ENCODE measurements at regions not wholly inside any gene's neighbourhood (a gene's known extent, or its start where the extent isn't known, plus 50 kb on each side); places are given as distances from the start of the nearest gene placed in this dataset.

DNA sequence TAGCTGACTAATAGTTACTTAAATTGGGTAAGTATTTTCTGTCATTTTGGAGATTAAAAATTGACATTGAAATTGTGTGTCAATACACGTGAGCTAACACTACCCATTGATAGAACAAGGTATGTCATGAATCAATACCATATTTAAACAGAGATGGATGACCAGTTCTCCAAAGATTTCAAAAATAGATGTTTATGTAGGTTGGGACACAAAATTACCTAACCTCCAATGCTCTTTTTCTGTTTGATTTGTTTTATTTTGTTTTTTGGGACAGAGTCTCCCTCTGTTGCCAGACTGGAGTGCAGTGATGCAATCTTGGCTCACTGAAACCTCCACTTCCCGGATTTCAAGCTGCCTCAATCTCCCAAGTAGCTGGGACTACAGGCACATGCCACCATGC lies 1491.7 kb downstream of the GRIK2 start:
- CTCF ChIA-PET = no interaction called here
- TF ChIP-seq NFYA (IDR thresholded peaks at IDR 0.05; ENCODE audit: borderline replicate concordance, low read depth, low read length) (no peak), MTA2 (IDR thresholded peaks at IDR 0.05; ENCODE audit: low read depth) (no peak), ZNF217 (IDR thresholded peaks at IDR 0.05) (no peak), TCF7 (IDR thresholded peaks at IDR 0.05; ENCODE audit: borderline replicate concordance) (no peak), POLR2AphosphoS5 (IDR thresholded peaks at IDR 0.05; ENCODE audit: low read length) (no peak), CBX5 (IDR thresholded peaks at IDR 0.05; ENCODE audit: low read depth) (no peak), NR2F1 (conservative IDR thresholded peaks at IDR 0.05) (no peak), EZH2 (IDR thresholded peaks at IDR 0.05; ENCODE audit: borderline replicate concordance, control insufficient read depth, low read depth, low read length) (no peak)
- TF ChIP-seq, protein P1, sequence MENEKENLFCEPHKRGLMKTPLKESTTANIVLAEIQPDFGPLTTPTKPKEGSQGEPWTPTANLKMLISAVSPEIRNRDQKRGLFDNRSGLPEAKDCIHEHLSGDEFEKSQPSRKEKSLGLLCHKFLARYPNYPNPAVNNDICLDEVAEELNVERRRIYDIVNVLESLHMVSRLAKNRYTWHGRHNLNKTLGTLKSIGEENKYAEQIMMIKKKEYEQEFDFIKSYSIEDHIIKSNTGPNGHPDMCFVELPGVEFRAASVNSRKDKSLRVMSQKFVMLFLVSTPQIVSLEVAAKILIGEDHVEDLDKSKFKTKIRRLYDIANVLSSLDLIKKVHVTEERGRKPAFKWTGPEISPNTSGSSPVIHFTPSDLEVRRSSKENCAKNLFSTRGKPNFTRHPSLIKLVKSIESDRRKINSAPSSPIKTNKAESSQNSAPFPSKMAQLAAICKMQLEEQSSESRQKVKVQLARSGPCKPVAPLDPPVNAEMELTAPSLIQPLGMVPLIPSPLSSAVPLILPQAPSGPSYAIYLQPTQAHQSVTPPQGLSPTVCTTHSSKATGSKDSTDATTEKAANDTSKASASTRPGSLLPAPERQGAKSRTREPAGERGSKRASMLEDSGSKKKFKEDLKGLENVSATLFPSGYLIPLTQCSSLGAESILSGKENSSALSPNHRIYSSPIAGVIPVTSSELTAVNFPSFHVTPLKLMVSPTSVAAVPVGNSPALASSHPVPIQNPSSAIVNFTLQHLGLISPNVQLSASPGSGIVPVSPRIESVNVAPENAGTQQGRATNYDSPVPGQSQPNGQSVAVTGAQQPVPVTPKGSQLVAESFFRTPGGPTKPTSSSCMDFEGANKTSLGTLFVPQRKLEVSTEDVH (IDR thresholded peaks at IDR 0.05; ENCODE audit: low read depth, partially characterized antibody) = no peak
- TF ChIP-seq, protein P2, sequence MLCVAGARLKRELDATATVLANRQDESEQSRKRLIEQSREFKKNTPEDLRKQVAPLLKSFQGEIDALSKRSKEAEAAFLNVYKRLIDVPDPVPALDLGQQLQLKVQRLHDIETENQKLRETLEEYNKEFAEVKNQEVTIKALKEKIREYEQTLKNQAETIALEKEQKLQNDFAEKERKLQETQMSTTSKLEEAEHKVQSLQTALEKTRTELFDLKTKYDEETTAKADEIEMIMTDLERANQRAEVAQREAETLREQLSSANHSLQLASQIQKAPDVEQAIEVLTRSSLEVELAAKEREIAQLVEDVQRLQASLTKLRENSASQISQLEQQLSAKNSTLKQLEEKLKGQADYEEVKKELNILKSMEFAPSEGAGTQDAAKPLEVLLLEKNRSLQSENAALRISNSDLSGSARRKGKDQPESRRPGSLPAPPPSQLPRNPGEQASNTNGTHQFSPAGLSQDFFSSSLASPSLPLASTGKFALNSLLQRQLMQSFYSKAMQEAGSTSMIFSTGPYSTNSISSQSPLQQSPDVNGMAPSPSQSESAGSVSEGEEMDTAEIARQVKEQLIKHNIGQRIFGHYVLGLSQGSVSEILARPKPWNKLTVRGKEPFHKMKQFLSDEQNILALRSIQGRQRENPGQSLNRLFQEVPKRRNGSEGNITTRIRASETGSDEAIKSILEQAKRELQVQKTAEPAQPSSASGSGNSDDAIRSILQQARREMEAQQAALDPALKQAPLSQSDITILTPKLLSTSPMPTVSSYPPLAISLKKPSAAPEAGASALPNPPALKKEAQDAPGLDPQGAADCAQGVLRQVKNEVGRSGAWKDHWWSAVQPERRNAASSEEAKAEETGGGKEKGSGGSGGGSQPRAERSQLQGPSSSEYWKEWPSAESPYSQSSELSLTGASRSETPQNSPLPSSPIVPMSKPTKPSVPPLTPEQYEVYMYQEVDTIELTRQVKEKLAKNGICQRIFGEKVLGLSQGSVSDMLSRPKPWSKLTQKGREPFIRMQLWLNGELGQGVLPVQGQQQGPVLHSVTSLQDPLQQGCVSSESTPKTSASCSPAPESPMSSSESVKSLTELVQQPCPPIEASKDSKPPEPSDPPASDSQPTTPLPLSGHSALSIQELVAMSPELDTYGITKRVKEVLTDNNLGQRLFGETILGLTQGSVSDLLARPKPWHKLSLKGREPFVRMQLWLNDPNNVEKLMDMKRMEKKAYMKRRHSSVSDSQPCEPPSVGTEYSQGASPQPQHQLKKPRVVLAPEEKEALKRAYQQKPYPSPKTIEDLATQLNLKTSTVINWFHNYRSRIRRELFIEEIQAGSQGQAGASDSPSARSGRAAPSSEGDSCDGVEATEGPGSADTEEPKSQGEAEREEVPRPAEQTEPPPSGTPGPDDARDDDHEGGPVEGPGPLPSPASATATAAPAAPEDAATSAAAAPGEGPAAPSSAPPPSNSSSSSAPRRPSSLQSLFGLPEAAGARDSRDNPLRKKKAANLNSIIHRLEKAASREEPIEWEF (IDR thresholded peaks at IDR 0.05; ENCODE audit: insufficient replicate concordance, low read depth, low read length) = no peak
- TF ChIP-seq, protein P3, sequence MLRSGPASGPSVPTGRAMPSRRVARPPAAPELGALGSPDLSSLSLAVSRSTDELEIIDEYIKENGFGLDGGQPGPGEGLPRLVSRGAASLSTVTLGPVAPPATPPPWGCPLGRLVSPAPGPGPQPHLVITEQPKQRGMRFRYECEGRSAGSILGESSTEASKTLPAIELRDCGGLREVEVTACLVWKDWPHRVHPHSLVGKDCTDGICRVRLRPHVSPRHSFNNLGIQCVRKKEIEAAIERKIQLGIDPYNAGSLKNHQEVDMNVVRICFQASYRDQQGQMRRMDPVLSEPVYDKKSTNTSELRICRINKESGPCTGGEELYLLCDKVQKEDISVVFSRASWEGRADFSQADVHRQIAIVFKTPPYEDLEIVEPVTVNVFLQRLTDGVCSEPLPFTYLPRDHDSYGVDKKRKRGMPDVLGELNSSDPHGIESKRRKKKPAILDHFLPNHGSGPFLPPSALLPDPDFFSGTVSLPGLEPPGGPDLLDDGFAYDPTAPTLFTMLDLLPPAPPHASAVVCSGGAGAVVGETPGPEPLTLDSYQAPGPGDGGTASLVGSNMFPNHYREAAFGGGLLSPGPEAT (IDR thresholded peaks at IDR 0.05; ENCODE audit: low read depth) = no peak
- TF ChIP-seq, protein P4, sequence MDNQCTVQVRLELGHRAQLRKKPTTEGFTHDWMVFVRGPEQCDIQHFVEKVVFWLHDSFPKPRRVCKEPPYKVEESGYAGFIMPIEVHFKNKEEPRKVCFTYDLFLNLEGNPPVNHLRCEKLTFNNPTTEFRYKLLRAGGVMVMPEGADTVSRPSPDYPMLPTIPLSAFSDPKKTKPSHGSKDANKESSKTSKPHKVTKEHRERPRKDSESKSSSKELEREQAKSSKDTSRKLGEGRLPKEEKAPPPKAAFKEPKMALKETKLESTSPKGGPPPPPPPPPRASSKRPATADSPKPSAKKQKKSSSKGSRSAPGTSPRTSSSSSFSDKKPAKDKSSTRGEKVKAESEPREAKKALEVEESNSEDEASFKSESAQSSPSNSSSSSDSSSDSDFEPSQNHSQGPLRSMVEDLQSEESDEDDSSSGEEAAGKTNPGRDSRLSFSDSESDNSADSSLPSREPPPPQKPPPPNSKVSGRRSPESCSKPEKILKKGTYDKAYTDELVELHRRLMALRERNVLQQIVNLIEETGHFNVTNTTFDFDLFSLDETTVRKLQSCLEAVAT (IDR thresholded peaks at IDR 0.05) = no peak
- Histone ChIP-seq H3K9me3 (replicated peaks; ENCODE audit: control insufficient read depth, insufficient read depth, low read length) (no peaks in the 10 kb centered on the region), H3K9ac (ENCODE audit: control insufficient read depth, insufficient read depth, low read length) (no peak overlapping the region), H3K27ac (ENCODE audit: control insufficient read depth, insufficient read depth) (no peak overlapping the region), H3K27me3 (replicated peaks in 1 of 2; ENCODE audit: control insufficient read depth in 2 of 2, insufficient read depth in 2 of 2, low read length in 1 of 2) (no peaks in the 10 kb centered on the region), H3K4me1 (ENCODE audit: control insufficient read depth, insufficient read depth, low read length) (no peaks in the 10 kb centered on the region), H4K20me1 (ENCODE audit: control insufficient read depth, insufficient read depth) (no peaks in the 10 kb centered on the region), H3K4me3 (no peak overlapping the region), H3K79me2 (ENCODE audit: control insufficient read depth, insufficient read depth, low read length) (no peaks in the 10 kb centered on the region), H2AFZ (ENCODE audit: control insufficient read depth, low read depth, low read length) (no peak overlapping the region), H3K36me3 (ENCODE audit: control insufficient read depth in 2 of 2, insufficient read depth in 2 of 2, low read length in 1 of 2) (no peaks in the 10 kb centered on the region), H3K4me2 (ENCODE audit: control insufficient read depth, insufficient read depth) (no peak overlapping the region)
- SMC1A ChIA-PET (ENCODE audit: uncharacterized antibody, unreplicated experiment) = no interaction called here
- in situ Hi-C loops (cut with MboI) (no loop called here), intact Hi-C loops (cut with micrococcal nuclease; ENCODE audit: unreplicated experiment) (no loop called here)
- ATAC-seq (no peak), DNase-seq (ENCODE audit: low read depth, low spot score) (no peak), FAIRE-seq (no peak)
- BruUV-seq (replicated peaks) = no TSS peak
- RAD21 ChIA-PET (ENCODE audit: unreplicated experiment) = interaction anchor here (1.3 kb wide), 1 partner anchor 37 kb away, joined by 3 read pairs; no protein-coding TSS in a partner anchor
- 15% methylated on average over 2 of the region's 2 CpGs for WGBS (ENCODE audit: insufficient coverage, insufficient replicate concordance, low lambda C conversion rate, missing lambda C conversion rate)
- POLR2A ChIA-PET = no interaction called here
